ENCODE measurements at regions not wholly inside any gene's neighbourhood (a gene's known extent, or its start where the extent isn't known, plus 50 kb on each side); places are given as distances from the start of the nearest gene placed in this dataset.
"Not testable (repeated sequence)": the region's sequence is repeated elsewhere in the genome, so short reads cannot be mapped to it uniquely, and the experiment has no call there.

GRCh38 chr15:45812200-45812599 is 177.4 kb downstream of the SQOR start:
- no peak for DNase-seq

GRCh38 chr15:45817578-45817977 is 182.7 kb downstream of the SQOR start:
- DNase-seq, result not testable (repeated sequence)

- no peak for DNase-seq
These were observed 186.6 kb downstream of the SQOR start for GRCh38 chr15:45821390-45821789.

GRCh38 chr15:45822968-45823367 is 188.1 kb downstream of the SQOR start:
- DNase-seq, result not testable (repeated sequence)

- no peak for DNase-seq
These were observed 192.4 kb downstream of the SQOR start for GRCh38 chr15:45827275-45827674.

- no peak for DNase-seq
These were observed 192.9 kb downstream of the SQOR start for GRCh38 chr15:45827766-45828165.

GRCh38 chr15:45829336-45830153 is 194.7 kb downstream of the SQOR start:
- DNase-seq, result no peak

- no peak for DNase-seq
These were observed 197.0 kb downstream of the SQOR start for GRCh38 chr15:45831787-45832186.

GRCh38 chr15:45834622-45835021 is 199.8 kb downstream of the SQOR start:
- DNase-seq, result no peak

- DNase-seq, result no peak
These were observed 207.3 kb downstream of the SQOR start for GRCh38 chr15:45842151-45842550.

- no peak for DNase-seq
These were observed 212.8 kb downstream of the SQOR start for GRCh38 chr15:45847645-45848044.

- DNase-seq, result no peak
These were observed 214.3 kb downstream of the SQOR start for GRCh38 chr15:45849136-45849535.

GRCh38 chr15:45854455-45855202 is 219.8 kb downstream of the SQOR start:
- no peak for DNase-seq

- DNase-seq, result no peak
These were observed 220.5 kb downstream of the SQOR start for GRCh38 chr15:45855210-45855906.

- no peak for DNase-seq
These were observed 221.2 kb downstream of the SQOR start for GRCh38 chr15:45855907-45856579.

GRCh38 chr15:45857291-45857690 is 222.5 kb downstream of the SQOR start:
- no peak for DNase-seq

GRCh38 chr15:45858491-45858890 is 223.7 kb downstream of the SQOR start:
- DNase-seq, result no peak

GRCh38 chr15:45862034-45862433 is 227.2 kb downstream of the SQOR start:
- no peak for DNase-seq

- no peak for DNase-seq
These were observed 229.2 kb downstream of the SQOR start for GRCh38 chr15:45863881-45864580.

GRCh38 chr15:45866616-45867015 is 231.8 kb downstream of the SQOR start:
- DNase-seq, result no peak

GRCh38 chr15:45867281-45867680 is 232.5 kb downstream of the SQOR start:
- no peak for DNase-seq

Measured in right kidney (tissue), 1 donor.